ENCODE measurements at regions not wholly inside any gene's neighbourhood (a gene's known extent, or its start where the extent isn't known, plus 50 kb on each side); places are given as distances from the start of the nearest gene placed in this dataset.
A peak's percentile ranks its signal among the peaks of the same experiment; 100 is the strongest.

DNA sequence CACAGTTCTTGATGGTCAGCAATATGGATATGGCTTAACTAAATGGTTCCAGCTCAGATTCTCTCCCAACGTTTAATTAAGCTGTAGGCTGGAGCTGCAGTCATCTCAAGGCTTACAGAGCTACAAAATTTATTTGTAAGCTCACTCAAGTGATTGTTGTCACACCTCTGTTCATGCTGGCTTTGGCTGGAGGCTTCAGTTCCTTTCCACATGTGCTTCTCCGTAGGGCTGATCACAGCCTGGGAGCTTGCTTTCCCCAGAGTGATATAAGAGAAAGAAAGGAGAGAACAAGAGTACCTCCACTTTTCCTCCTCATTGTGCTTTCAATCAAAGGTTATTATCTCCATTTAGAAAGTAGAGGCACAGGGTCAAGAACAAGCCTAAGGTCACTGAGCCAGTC lies 182.7 kb upstream of the KCNN2 start:
- DNase-seq, result no peak

- DNase-seq, result no peak
These were observed 177.9 kb upstream of the KCNN2 start for GRCh38 chr5:114184006-114184405.

DNA sequence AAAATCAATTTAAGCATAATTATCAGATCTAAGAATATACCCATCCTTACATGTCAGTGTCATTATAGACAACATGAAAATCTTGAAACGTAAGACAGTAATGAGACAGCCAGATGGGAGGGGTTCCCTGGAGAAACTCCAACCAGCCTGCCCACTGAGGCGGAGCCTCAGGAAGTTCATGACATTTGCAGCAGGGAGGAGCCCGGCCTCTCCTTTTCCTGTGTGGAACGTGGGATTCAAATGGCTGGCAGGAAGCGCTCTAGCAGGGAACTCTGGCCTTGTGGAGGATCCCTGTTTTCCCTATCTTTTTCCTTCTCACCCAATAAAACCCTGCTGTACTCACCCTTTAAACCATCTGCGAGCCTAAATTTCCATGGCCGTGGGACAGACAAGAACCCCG lies 176.6 kb upstream of the KCNN2 start:
- peak; percentile 81 for DNase-seq

DNA sequence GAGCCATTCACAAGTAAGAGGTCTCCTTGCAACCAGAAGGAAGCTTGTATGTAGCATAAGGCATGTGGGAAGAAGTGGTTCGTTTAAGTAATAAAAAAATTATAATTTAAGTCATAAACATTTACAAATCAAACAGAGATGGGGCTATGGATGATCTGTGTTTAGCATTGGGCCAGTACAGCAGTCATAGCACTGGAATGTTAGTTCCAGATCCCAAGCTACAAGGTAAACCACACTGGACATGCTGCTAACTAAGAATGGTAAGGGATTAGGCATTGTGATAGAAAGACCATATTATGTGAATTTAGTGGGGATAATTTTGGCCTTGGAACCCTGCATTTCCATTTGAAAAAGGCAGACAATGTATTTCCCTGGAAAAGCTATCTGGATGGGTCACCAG lies 170.4 kb upstream of the KCNN2 start:
- DNase-seq, result no peak

- DNase-seq, result no peak
These were observed 169.8 kb upstream of the KCNN2 start for GRCh38 chr5:114192108-114192507.

GRCh38 chr5:114201332-114201731 lies 160.5 kb upstream of the KCNN2 start:
- no peak for DNase-seq

DNA sequence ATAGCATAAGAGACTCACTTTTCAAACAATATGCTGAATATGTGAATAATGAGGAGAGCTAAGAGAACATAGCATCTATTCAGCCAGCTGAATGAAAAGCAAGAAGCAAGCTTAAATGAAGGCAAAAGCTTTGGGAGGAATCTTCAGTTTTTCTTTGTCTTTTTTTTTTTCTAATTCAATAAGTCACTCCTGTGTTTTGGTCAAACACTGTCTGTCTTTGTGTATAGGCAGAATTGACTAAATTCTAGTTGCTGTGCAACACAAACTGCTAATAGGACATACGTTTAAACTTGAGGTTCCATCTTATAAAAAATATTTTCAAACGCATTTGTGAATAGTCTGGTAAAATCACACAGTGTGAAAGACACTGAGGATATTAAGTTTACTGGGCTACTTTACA lies 156.9 kb upstream of the KCNN2 start:
- DNase-seq, result no peak

DNA sequence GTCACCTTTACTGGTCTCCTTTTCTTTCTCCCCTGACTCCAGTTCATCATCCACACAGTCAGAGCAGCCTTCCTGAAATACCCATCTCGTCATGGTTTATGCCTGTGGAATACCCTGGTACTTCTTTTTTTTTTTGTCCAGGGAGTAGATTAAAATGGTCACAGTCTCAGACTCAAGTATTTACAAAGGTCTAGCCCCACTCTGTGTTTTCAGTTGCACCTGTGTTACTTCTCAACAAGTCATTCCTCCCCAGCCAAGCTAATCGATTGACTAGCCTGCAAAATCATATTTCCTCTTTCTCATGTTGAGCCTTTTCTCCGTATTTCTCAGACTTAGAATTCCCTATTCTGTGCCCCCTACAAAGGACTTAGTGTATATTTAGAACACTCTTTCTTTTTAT lies 155.2 kb upstream of the KCNN2 start:
- DNase-seq, result no peak

DNA sequence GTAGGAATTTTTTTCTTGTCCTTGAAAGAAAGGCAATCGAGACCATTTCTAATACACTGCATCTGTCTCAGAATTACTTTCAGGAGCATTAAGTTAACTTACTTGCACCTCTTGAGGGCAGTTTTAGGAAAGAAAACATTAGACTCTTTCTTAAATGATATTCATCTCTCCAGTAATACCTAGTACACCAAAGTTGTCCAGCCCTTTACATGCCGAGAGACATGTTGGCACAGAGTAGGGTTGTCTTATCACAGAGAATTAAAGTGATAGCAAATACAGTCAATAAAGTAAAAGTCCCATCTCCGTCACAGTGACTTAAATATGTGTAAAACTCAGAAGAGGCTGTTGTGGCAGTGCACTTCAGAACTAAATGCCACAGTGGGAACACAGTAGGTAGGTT lies 154.3 kb upstream of the KCNN2 start:
- DNase-seq, result no peak

- no peak for DNase-seq
These were observed 153.8 kb upstream of the KCNN2 start for GRCh38 chr5:114208120-114208519.

- no peak for DNase-seq
These were observed 153.3 kb upstream of the KCNN2 start for GRCh38 chr5:114208588-114208987.

- no peak for DNase-seq
These were observed 151.2 kb upstream of the KCNN2 start for GRCh38 chr5:114210662-114211061.

DNA sequence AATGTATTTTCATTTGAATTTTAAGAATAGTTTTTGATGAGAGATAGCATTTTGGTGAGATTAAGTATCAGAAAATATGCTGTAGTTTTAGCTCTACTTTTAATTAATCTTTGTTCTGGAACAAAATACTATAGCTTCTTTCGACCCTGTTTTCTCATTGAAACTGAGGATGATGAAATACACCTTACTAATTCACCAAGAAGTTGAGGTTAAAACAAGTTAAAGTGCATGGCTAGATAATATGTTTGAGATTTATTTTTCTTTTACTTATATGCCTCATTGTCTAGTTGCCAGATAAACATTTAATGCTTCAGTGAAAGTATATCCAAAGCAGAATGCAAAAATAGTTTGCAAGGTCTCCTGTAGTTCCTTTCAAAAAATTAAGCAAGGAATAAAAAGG lies 140.1 kb upstream of the KCNN2 start:
- DNase-seq, result no peak

DNA sequence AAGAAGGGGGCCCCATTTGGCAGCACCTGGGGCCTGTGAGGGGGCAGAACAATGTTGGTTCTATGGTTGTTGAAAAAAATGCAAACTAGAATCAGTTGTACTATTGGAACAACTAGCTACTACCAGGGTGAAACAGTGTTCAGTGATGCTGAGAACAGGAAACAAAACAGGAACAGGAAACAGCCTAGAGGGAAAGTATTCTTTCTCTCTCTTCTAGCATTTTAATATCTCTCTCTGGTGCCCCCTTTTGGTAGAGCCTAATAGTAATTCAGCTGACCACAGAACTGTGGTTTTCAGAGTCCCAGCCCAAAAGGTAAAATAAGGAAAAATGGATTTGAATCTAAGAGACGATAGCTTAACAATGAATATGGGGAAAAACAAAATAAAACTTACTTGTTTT lies 138.0 kb upstream of the KCNN2 start:
- DNase-seq, result no peak

GRCh38 chr5:114237766-114238165 lies 124.1 kb upstream of the KCNN2 start:
- no peak for DNase-seq

GRCh38 chr5:114238771-114239313 lies 123.0 kb upstream of the KCNN2 start:
- DNase-seq, result no peak

- no peak for DNase-seq
These were observed 118.4 kb upstream of the KCNN2 start for GRCh38 chr5:114243281-114243971.

GRCh38 chr5:114243972-114244317 lies 117.9 kb upstream of the KCNN2 start:
- DNase-seq, result no peak

GRCh38 chr5:114249823-114250222 lies 112.0 kb upstream of the KCNN2 start:
- no peak for DNase-seq

DNA sequence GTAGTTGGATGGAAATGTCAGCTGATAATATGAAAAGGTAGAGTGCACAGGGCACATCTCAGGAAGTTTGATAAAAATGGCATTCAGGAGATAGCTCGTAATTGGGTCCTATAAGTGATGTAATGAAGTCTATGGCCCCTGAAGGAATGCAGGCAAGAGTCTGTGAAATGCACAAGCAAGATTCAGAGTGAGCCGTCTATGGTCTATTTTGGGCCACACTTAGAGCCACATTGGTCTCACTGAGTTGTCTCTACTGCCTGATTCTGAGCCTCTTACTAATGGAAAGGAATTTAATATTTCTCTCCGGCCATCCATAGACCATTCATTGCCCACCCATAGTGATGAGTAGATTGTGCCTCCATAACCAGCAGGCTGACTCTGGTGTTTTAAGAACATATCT lies 111.3 kb upstream of the KCNN2 start:
- DNase-seq, result no peak

GRCh38 chr5:114252226-114252625 lies 109.6 kb upstream of the KCNN2 start:
- DNase-seq, result no peak

- no peak for DNase-seq
These were observed 106.6 kb upstream of the KCNN2 start for GRCh38 chr5:114255260-114255659.

GRCh38 chr5:114261989-114262388 lies 99.9 kb upstream of the KCNN2 start:
- DNase-seq, result no peak

DNA sequence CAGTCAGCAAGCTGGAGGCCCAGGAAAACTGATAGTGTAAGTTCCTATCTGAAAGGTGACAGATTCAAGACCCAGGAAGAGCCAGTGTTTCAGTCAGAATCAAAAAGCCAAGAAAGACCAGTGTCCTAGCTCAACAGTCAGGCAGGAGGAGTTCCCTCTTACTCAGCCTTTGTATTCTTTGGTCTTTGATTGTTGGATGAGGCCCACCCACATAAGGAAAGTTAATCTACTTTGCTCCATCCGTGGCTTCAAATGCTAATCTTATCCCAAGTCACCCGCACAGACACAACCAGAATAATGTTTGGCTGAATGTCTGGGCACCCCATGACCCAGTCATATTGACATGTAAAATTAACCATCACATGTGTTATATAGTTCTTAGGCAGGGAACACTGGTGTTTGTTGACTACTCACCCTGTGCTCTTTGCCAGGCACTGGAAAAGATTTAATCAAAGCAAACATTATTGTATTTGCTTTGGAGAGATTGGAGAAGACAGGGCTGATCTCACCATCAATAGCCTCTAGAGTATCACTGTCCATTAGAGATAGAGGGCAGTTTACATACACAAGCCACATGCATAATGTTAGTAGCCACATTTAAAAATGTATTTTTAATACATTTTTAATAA lies 96.3 kb upstream of the KCNN2 start:
- DNase-seq, result no peak

DNA sequence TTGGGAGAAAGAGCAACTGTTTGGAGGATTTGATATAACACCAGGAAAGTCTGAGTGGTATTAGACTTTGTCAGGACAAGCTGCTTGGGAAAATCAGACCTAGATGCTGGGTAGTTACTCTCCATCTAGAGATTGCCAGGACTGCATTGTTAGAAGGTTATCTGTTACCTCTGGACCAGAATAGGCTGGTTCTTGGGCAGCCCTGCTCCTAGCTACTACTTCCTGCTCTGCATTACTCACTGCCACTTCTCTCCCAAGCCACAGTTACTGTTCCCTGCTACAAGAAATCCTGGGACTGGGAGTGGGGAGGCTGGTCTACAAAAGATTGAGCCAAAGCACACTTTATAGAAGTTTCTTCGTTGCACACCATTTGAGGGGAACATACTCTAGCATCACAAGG lies 95.5 kb upstream of the KCNN2 start:
- DNase-seq, result no peak
